GM20000 (cell line): ENCODE measurements at regions not wholly inside any gene's neighbourhood (a gene's known extent, or its start where the extent isn't known, plus 50 kb on each side); places are given as distances from the start of the nearest gene placed in this dataset.

Experiments used
- DNase-seq: peaks from one replicate; pipeline ENCODE4 v3.0.0; 2012; ENCODE audit warnings: low spot score
- CTCF ChIP-seq: IDR thresholded peaks from 2 replicates; pipeline ENCODE4 v1.5.1; 2012; ENCODE audit warnings: mild to moderate bottlenecking, control low read depth; ENCODE audit errors: extremely low read depth, missing control alignments

GRCh38 chr1:63199706-63200335, 122.5 kb upstream of the FOXD3 start:
- TF ChIP-seq CTCF = no peak
- no peak for DNase-seq

- no peak for TF ChIP-seq CTCF
- DNase-seq = no peak
Observed at GRCh38 chr1:63200676-63201075, 121.7 kb upstream of the FOXD3 start.

- DNase-seq = no peak
- TF ChIP-seq CTCF = no peak
Observed at GRCh38 chr1:63203641-63204040, 118.7 kb upstream of the FOXD3 start.

GRCh38 chr1:63205776-63206175, 116.6 kb upstream of the FOXD3 start:
- DNase-seq = no peak

GRCh38 chr1:63214553-63214952, 107.8 kb upstream of the FOXD3 start:
- no peak for TF ChIP-seq CTCF
- DNase-seq = no peak

More at GRCh38 chr1:63205776-63206175, 116.6 kb upstream of the FOXD3 start:
- TF ChIP-seq CTCF = no peak

- no peak for DNase-seq
- no peak for TF ChIP-seq CTCF
Observed at GRCh38 chr1:63223426-63223825, 98.9 kb upstream of the FOXD3 start.

- DNase-seq = no peak
- no peak for TF ChIP-seq CTCF
Observed at GRCh38 chr1:63230722-63231121, 91.6 kb upstream of the FOXD3 start.
